H1 (cell line): ENCODE measurements at regions not wholly inside any gene's neighbourhood (a gene's known extent, or its start where the extent isn't known, plus 50 kb on each side); places are given as distances from the start of the nearest gene placed in this dataset.

Experiments used
- CTCF ChIA-PET: fragments of 300-600 bp; sonication (Branson Sonifier 250); formaldehyde crosslinking; loops from one replicate; lab custom pipeline; 2021; ENCODE audit not compliant: partially characterized antibody; lab: Charles Lee
- POLR2A ChIA-PET: fragments of 300-600 bp; sonication (Branson Sonifier 250); formaldehyde crosslinking; loops from one replicate; lab custom pipeline; 2021; ENCODE audit warnings: inconsistent platforms; ENCODE audit not compliant: partially characterized antibody; lab: Charles Lee
- DNase-seq, 2 experiments: peaks; one replicate each; pipeline versions ENCODE4 v3.0.0 to v3.0.0-alpha.2; 2010 to 2022; ENCODE audit warnings: low spot score in 2 of 2, low read depth in 1 of 2, mixed read lengths in 1 of 2
- FAIRE-seq: peaks from 2 replicates; lab custom pipeline; 2011; peaks lifted over from hg19 to GRCh38; lab: Jason Lieb, UNC
- H2AFZ ChIP-seq: 2 replicates; pipeline ENCODE4 v1.8.1; 2012; ENCODE audit warnings: low read length, inconsistent platforms
- H2AK5ac ChIP-seq: 2 replicates; pipeline ENCODE4 v1.6.1; 2013; ENCODE audit warnings: low read depth, low read length
- H2BK120ac ChIP-seq: replicated peaks from 2 replicates; pipeline ENCODE3; 2013; ENCODE audit warnings: low read depth, low read length, inconsistent platforms
- H2BK12ac ChIP-seq: 2 replicates; pipeline ENCODE4 v1.6.1; 2013; ENCODE audit warnings: low read depth, low read length
- H2BK15ac ChIP-seq: 2 replicates; pipeline ENCODE4 v1.6.1; 2013; ENCODE audit warnings: low read length
- H2BK20ac ChIP-seq: 2 replicates; pipeline ENCODE4 v1.6.1; 2013; ENCODE audit warnings: low read length
- H2BK5ac ChIP-seq: 2 replicates; pipeline ENCODE4 v1.6.1; 2013; ENCODE audit warnings: low read depth, low read length
- H3K14ac ChIP-seq: 2 replicates; pipeline ENCODE4 v1.6.1; 2013; ENCODE audit warnings: inconsistent platforms; ENCODE audit not compliant: insufficient read length
- H3K18ac ChIP-seq: 2 replicates; pipeline ENCODE4 v1.6.1; 2013; ENCODE audit warnings: low read length; ENCODE audit errors: extremely low read depth
- H3K23ac ChIP-seq: 2 replicates; pipeline ENCODE4 v1.6.1; 2013; ENCODE audit warnings: inconsistent platforms; ENCODE audit not compliant: insufficient read length
- H3K23me2 ChIP-seq: 2 replicates; pipeline ENCODE4 v1.6.1; 2013; ENCODE audit warnings: low read depth, low read length
- H3K27ac ChIP-seq: 2 replicates; pipeline ENCODE4 v1.6.1; 2011; ENCODE audit warnings: low read depth, low read length, inconsistent platforms
- H3K27me3 ChIP-seq, 4 experiments: replicated peaks in 1 of 4; 1 replicate in 1 of 4; 2 replicates in 3 of 4; pipeline versions ENCODE4 v1.6.1 to v1.8.1; 2011 to 2013; ENCODE audit warnings: low read length in 3 of 4, mild to moderate bottlenecking in 3 of 4, inconsistent platforms in 2 of 4, mixed read lengths in 2 of 4, moderate library complexity in 1 of 4; ENCODE audit not compliant: control insufficient read depth in 3 of 4, insufficient read depth in 3 of 4; ENCODE audit errors: extremely low read depth in 1 of 4
- H3K36me3 ChIP-seq, 4 experiments: 2 replicates each; pipeline versions ENCODE4 v1.6.1 to v1.8.1; 2011 to 2013; ENCODE audit warnings: mild to moderate bottlenecking in 4 of 4, low read length in 3 of 4, moderate library complexity in 2 of 4, control low read depth in 1 of 4, inconsistent platforms in 1 of 4; ENCODE audit not compliant: insufficient read depth in 4 of 4, control insufficient read depth in 2 of 4
- H3K4ac ChIP-seq: replicated peaks from 2 replicates; pipeline ENCODE3; 2013; ENCODE audit warnings: low read length, low read depth, mixed read lengths, inconsistent platforms; ENCODE audit not compliant: insufficient read length
- H3K4me1 ChIP-seq, 4 experiments: replicated peaks in 1 of 4; 1 replicate in 1 of 4; 2 replicates in 3 of 4; pipeline versions ENCODE4 v1.6.1 to v1.8.1; 2011 to 2013; ENCODE audit warnings: low read length in 3 of 4, inconsistent platforms in 2 of 4, mixed read lengths in 1 of 4; ENCODE audit not compliant: insufficient read depth in 4 of 4, control insufficient read depth in 3 of 4
- H3K4me2 ChIP-seq, 2 experiments: 2 replicates each; pipeline versions ENCODE4 v1.6.1 to v1.8.1; 2011 to 2013; ENCODE audit warnings: low read depth in 2 of 2, low read length in 2 of 2, control low read depth in 1 of 2, inconsistent platforms in 1 of 2, mild to moderate bottlenecking in 1 of 2; ENCODE audit not compliant: insufficient read depth in 1 of 2
- H3K4me3 ChIP-seq, 4 experiments: fragments of 200-600, 300-600 bp in 1 of 4; sonication (generic), shearing (Covaris generic), sonication (Bioruptor Twin) in 1 of 4; 2 replicates each; pipeline versions ENCODE4 v1.5.1 to v1.8.1; 2011 to 2016; ENCODE audit warnings: low read length in 4 of 4, low read depth in 3 of 4, control low read depth in 2 of 4, inconsistent platforms in 2 of 4, mild to moderate bottlenecking in 2 of 4, mixed read lengths in 1 of 4, moderate library complexity in 1 of 4; ENCODE audit not compliant: insufficient read depth in 2 of 4; ENCODE audit errors: extremely low read depth in 1 of 4
- H3K56ac ChIP-seq: replicated peaks from 2 replicates; pipeline ENCODE3; 2013; ENCODE audit warnings: low read depth, mild to moderate bottlenecking, mixed read lengths, low read length, inconsistent platforms; ENCODE audit not compliant: insufficient read length
- H3K79me1 ChIP-seq: 2 replicates; pipeline ENCODE4 v1.6.1; 2013; ENCODE audit warnings: low read depth, low read length, control low read depth
- H3K79me2 ChIP-seq, 2 experiments: 2 replicates each; pipeline versions ENCODE4 v1.6.1 to v1.8.1; 2012 to 2013; ENCODE audit warnings: low read length in 2 of 2, mild to moderate bottlenecking in 2 of 2, inconsistent platforms in 1 of 2; ENCODE audit not compliant: insufficient read depth in 2 of 2, control insufficient read depth in 1 of 2
- H3K9ac ChIP-seq, 4 experiments: replicated peaks in 1 of 4; 1 replicate in 1 of 4; 2 replicates in 3 of 4; pipeline versions ENCODE4 v1.6.1 to v1.8.1; 2011 to 2013; ENCODE audit warnings: low read depth in 3 of 4, low read length in 3 of 4, control low read depth in 2 of 4, mild to moderate bottlenecking in 2 of 4, moderate library complexity in 2 of 4, inconsistent platforms in 1 of 4; ENCODE audit errors: extremely low read depth in 1 of 4
- H3K9me3 ChIP-seq, 2 experiments: 2 replicates each; pipeline versions ENCODE4 v1.6.1 to v1.8.1; 2012 to 2013; ENCODE audit warnings: mild to moderate bottlenecking in 2 of 2, moderate library complexity in 2 of 2, control low read depth in 1 of 2, inconsistent platforms in 1 of 2, low read depth in 1 of 2, low read length in 1 of 2, mixed read lengths in 1 of 2; ENCODE audit not compliant: insufficient read depth in 2 of 2
- H4K20me1 ChIP-seq, 2 experiments: replicated peaks in 1 of 2; 2 replicates each; pipeline versions ENCODE3 to v1.8.1; 2011 to 2013; ENCODE audit warnings: inconsistent platforms in 2 of 2, low read length in 2 of 2, mild to moderate bottlenecking in 1 of 2; ENCODE audit not compliant: insufficient read depth in 2 of 2, control insufficient read depth in 1 of 2
- H4K5ac ChIP-seq: 2 replicates; pipeline ENCODE4 v1.6.1; 2013; ENCODE audit warnings: low read length, low read depth, mixed read lengths, inconsistent platforms; ENCODE audit not compliant: insufficient read length
- H4K8ac ChIP-seq: 2 replicates; pipeline ENCODE4 v1.8.0; 2013; ENCODE audit warnings: mild to moderate bottlenecking, moderate library complexity, low read length, inconsistent platforms; ENCODE audit not compliant: insufficient read depth; ENCODE audit errors: extremely low read depth
- H4K91ac ChIP-seq: replicated peaks from 2 replicates; pipeline ENCODE3; 2013; ENCODE audit warnings: low read length, mixed read lengths, inconsistent platforms; ENCODE audit not compliant: insufficient read length
- CBX8 ChIP-seq: fragments of 300-800, 300-1000 bp; sonication (generic); IDR thresholded peaks from 2 replicates; pipeline ENCODE4 v1.7.1; 2016; ENCODE audit warnings: low read depth, low read length, borderline replicate concordance
- RXRA ChIP-seq: IDR thresholded peaks from 2 replicates; pipeline ENCODE4 v1.6.1; 2011; ENCODE audit warnings: low read depth, mild to moderate bottlenecking, low read length, moderate library complexity; ENCODE audit not compliant: insufficient read depth
- TEAD4 ChIP-seq: IDR thresholded peaks from 2 replicates; pipeline ENCODE4 v1.6.1; 2012; ENCODE audit warnings: low read depth, low read length, inconsistent platforms, mixed read lengths
- USF2 ChIP-seq: IDR thresholded peaks from 2 replicates; pipeline ENCODE4 v1.6.1; 2011; ENCODE audit warnings: low read length, improper control_type of control experiment
- WGBS, 2 experiments: shearing (Covaris generic) in 1 of 2; methylation state at CpG; one replicate each; pipeline versions ENCODE4 v1.1.6 to v1.1.7; 2013 to 2015; ENCODE audit warnings: low lambda C conversion rate in 2 of 2, mixed read lengths in 2 of 2, inconsistent platforms in 1 of 2, low coverage in 1 of 2, missing lambda C conversion rate in 1 of 2; ENCODE audit not compliant: insufficient replicate concordance in 2 of 2, insufficient coverage in 1 of 2, insufficient read length in 1 of 2; ENCODE audit errors: extremely low coverage in 1 of 2, missing lambda C conversion rate in 1 of 2; 5-methylcytosine and 5-hydroxymethylcytosine counted together

- no peak overlapping the region for H2BK20ac ChIP-seq
- FAIRE-seq (no peak), DNase-seq (no peak)
- TF ChIP-seq CBX8 (no peak), TEAD4 (no peak), RXRA (no peak), USF2 (no peak)
- POLR2A ChIA-PET, result no interaction called here
- H3K23me2 ChIP-seq, result no peaks in the 10 kb centered on the region
- H2BK12ac ChIP-seq, result no peak overlapping the region
- H4K91ac ChIP-seq, result no peak overlapping the region
- H3K27me3 ChIP-seq, result no peaks in the 10 kb centered on the region
- H3K4me2 ChIP-seq, result no peak overlapping the region
- no peaks in the 10 kb centered on the region for H3K9me3 ChIP-seq
- WGBS, 2 experiments, result 91% methylated on average over 4 of the region's 4 CpGs; no CpG with 5 or more reads in 1 of the 2 experiments
- H3K79me2 ChIP-seq, result no peaks in the 10 kb centered on the region
- no peak overlapping the region for H4K8ac ChIP-seq
- no peaks in the 10 kb centered on the region for H3K36me3 ChIP-seq
- no peak overlapping the region for H3K9ac ChIP-seq
- H3K23ac ChIP-seq, result no peak overlapping the region
- no peak overlapping the region for H3K56ac ChIP-seq
- H3K4me3 ChIP-seq, result no peak overlapping the region
- H2BK15ac ChIP-seq, result no peak overlapping the region
- H2AK5ac ChIP-seq, result no peak overlapping the region
- no peak overlapping the region for H3K18ac ChIP-seq
- H2BK5ac ChIP-seq, result no peak overlapping the region
- H3K79me1 ChIP-seq, result no peaks in the 10 kb centered on the region
- H4K20me1 ChIP-seq, result no peaks in the 10 kb centered on the region
- no peaks in the 10 kb centered on the region for H3K4me1 ChIP-seq
- CTCF ChIA-PET, result no interaction called here
- H3K14ac ChIP-seq, result no peak overlapping the region
- H3K27ac ChIP-seq, result no peak overlapping the region
- no peak overlapping the region for H2BK120ac ChIP-seq
- no peak overlapping the region for H3K4ac ChIP-seq
- no peak overlapping the region for H2AFZ ChIP-seq
- no peak overlapping the region for H4K5ac ChIP-seq
These were observed 271.9 kb downstream of the SLITRK6 start for GRCh38 chr13:85527316-85527715.
